GM12872 (cell line): ENCODE measurements at regions not wholly inside any gene's neighbourhood (a gene's known extent, or its start where the extent isn't known, plus 50 kb on each side); places are given as distances from the start of the nearest gene placed in this dataset.

Source experiments
- CTCF ChIP-seq: IDR thresholded peaks from 3 replicates; pipeline ENCODE4 v1.5.1; 2011; ENCODE audit warnings: low read depth, mild to moderate bottlenecking, low read length, moderate library complexity; ENCODE audit not compliant: insufficient read depth

DNA sequence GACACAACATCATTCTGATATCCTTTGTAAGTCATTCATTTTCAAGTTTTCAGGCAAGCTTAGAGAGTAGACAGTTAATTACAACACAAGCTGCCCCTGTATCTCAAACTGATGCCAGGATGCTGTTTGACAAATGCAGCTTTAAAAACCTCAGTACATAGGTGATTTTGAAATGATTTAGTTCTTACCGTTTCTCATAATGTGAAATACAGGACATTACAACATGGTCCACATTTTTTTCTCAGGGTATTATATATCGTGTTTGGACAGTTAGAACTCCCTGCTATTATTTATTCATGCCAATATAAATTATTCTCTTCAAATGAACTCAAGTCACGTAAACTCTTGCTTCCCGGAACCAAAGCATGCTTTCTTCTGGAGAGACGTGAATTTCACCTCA is 1013.9 kb downstream of the EPHA3 start:
- TF ChIP-seq CTCF: no peak

GRCh38 chr3:90128391-90128790 is 1021.0 kb downstream of the EPHA3 start:
- TF ChIP-seq CTCF: no peak

DNA sequence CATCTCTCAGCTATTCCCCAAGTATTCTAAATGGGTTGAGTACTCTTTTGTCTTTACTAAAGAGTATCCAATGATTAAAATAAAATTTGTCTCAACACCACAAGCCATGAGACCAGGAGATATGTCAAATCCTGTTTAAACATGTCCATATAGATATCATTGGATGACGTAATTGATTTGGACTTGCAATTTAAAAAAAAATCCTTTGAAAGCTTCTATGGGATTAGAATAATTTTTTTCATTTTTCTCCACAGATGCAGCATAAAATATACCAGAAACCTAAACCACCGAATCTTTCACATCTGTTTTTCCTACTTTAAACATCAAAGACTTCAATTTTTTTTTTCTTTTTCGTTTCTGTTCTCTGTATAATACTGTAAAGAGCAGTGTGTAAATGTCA is 1022.3 kb downstream of the EPHA3 start:
- TF ChIP-seq CTCF: no peak

GRCh38 chr3:90132197-90132596 is 1024.8 kb downstream of the EPHA3 start:
- TF ChIP-seq CTCF: no peak

GRCh38 chr3:90134090-90134489 is 1026.7 kb downstream of the EPHA3 start:
- no peak for TF ChIP-seq CTCF

- no peak for TF ChIP-seq CTCF
Measured at GRCh38 chr3:90136456-90137191, 1029.2 kb downstream of the EPHA3 start.

DNA sequence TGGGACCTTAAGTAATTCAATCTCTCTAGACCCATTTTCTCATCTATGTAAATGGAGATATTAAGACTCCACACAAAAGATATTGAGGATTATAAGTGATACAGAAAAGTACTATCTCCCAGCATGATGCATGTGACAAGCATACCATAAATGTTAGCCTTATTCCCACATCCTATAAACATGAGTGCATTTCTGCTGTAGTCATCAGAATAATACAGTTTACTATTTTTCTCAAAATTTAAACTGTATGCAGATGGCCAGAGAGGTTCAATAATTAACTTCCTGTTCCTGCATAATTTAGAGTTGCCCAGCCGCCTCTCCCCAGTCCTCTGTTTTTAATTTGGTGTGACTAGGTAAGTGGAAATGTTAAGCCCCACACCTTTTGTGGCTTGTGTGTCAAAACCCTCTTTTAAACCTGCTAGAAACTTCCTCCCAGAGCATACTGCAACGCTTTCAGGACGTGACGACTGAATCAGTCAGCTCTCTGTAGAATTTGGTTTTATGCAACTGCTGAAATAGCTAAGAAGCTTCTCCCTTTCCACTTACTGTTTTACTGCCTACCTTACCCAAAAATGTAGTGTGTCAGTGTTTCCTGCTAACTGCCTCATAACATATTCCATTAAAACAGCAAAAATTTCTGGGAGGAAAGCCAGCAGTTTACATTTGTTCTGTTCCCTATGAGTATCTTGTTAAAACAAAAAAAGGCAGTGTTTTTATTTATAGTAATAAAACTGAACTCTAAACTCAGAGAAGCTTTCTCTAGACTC is 1037.9 kb downstream of the EPHA3 start:
- TF ChIP-seq CTCF: no peak
